K562 (cell line): ENCODE measurements at regions not wholly inside any gene's neighbourhood (a gene's known extent, or its start where the extent isn't known, plus 50 kb on each side); places are given as distances from the start of the nearest gene placed in this dataset.

Experiments
- ATAC-seq: fragments of 200-7000 bp; cut with Tn5 transposase; 3 replicates; pipeline ENCODE4 v1.9.1; 2020; ENCODE audit warnings: moderate library complexity
- BruUV-seq: library from RNA; stranded (reverse); fragments of 400-500 nt; replicated peaks from 2 replicates; lab custom pipeline; 2021; lab: Mats Ljungman, UMichigan
- CTCF ChIA-PET: fragments of 300-600 bp; formaldehyde crosslinking; extraction: SDS; loops from one replicate; lab custom pipeline; 2021; ENCODE audit warnings: low intra/inter-chr PET ratio; lab: Yijun Ruan, JAX
- POLR2A ChIA-PET: fragments of 300-600, 350-650 bp; sonication (Branson Sonifier 250); formaldehyde crosslinking; extraction: SDS; loops from one replicate; lab custom pipeline; 2021; ENCODE audit warnings: antibody characterized with exemption, inconsistent platforms; lab: Yijun Ruan, JAX
- DNase-seq, 4 experiments: peaks; one replicate each; pipeline versions ENCODE4 v3.0.0 to v3.0.0-alpha.2; 2011 to 2018; ENCODE audit warnings: low spot score in 3 of 4, mixed read lengths in 3 of 4; ENCODE audit errors: extremely low read depth in 1 of 4
- FAIRE-seq: peaks from 2 replicates; lab custom pipeline; 2011; peaks lifted over from hg19 to GRCh38; lab: Jason Lieb, UNC
- H2AFZ ChIP-seq: 2 replicates; pipeline ENCODE4 v1.6.0; 2011; ENCODE audit warnings: low read depth, low read length, control low read depth, inconsistent platforms
- H3K27ac ChIP-seq: fragments of 200-600 bp; 3 replicates; pipeline ENCODE4 v1.8.0; 2011; ENCODE audit warnings: low read depth, mild to moderate bottlenecking, control low read depth, inconsistent platforms, low read length, moderate library complexity, mixed read lengths; ENCODE audit errors: extremely low read depth
- H3K27me3 ChIP-seq, 2 experiments: fragments of 300-600 bp in 1 of 2; 2 replicates in 1 of 2; 3 replicates in 1 of 2; pipeline versions ENCODE4 v1.6.0 to v1.8.0; 2011; ENCODE audit warnings: inconsistent platforms in 2 of 2, low read length in 2 of 2, mild to moderate bottlenecking in 1 of 2, mixed read lengths in 1 of 2, moderate library complexity in 1 of 2; ENCODE audit not compliant: control insufficient read depth in 2 of 2, insufficient read depth in 2 of 2
- H3K36me3 ChIP-seq: fragments of 300-600 bp; 3 replicates; pipeline ENCODE4 v1.8.0; 2011; ENCODE audit warnings: mild to moderate bottlenecking, low read length, inconsistent platforms; ENCODE audit not compliant: control insufficient read depth, insufficient read depth
- H3K4me1 ChIP-seq, 2 experiments: fragments of 200-600 bp in 1 of 2; replicated peaks in 1 of 2; 2 replicates in 1 of 2; 3 replicates in 1 of 2; pipeline versions ENCODE4 v1.5.1 to v1.8.0; 2011; ENCODE audit warnings: inconsistent platforms in 2 of 2, low read length in 2 of 2, mild to moderate bottlenecking in 1 of 2, mixed read lengths in 1 of 2, moderate library complexity in 1 of 2; ENCODE audit not compliant: control insufficient read depth in 2 of 2, insufficient read depth in 2 of 2
- H3K4me2 ChIP-seq: 2 replicates; pipeline ENCODE4 v1.6.1; 2011; ENCODE audit warnings: low read length, control low read depth, inconsistent platforms, mixed read lengths; ENCODE audit not compliant: insufficient read depth
- H3K4me3 ChIP-seq: fragments of 200-600 bp; sonication (generic), shearing (Covaris generic); 2 replicates; pipeline ENCODE4 v1.5.1; 2016; ENCODE audit warnings: control low read depth, inconsistent platforms
- H3K79me2 ChIP-seq: fragments of 200-600 bp; 3 replicates; pipeline ENCODE4 v1.8.0; 2011; ENCODE audit warnings: low read length, inconsistent platforms; ENCODE audit not compliant: control insufficient read depth, insufficient read depth
- H3K9ac ChIP-seq, 2 experiments: 2 replicates each; pipeline versions ENCODE4 v1.6.0 to v1.6.1; 2011; ENCODE audit warnings: low read depth in 2 of 2, low read length in 2 of 2, control low read depth in 1 of 2, inconsistent platforms in 1 of 2, mild to moderate bottlenecking in 1 of 2, mixed read lengths in 1 of 2; ENCODE audit not compliant: insufficient read depth in 1 of 2
- H3K9me1 ChIP-seq: one replicate; pipeline ENCODE4 v1.6.0; 2011; ENCODE audit warnings: inconsistent platforms, mild to moderate bottlenecking, low read length, moderate library complexity; ENCODE audit not compliant: control insufficient read depth, insufficient read depth
- H3K9me3 ChIP-seq: replicated peaks from 2 replicates; pipeline ENCODE4 v1.5.1; 2011; ENCODE audit warnings: low read depth, low read length, inconsistent platforms; ENCODE audit not compliant: control insufficient read depth, insufficient read depth
- H4K20me1 ChIP-seq: replicated peaks from 2 replicates; pipeline ENCODE4 v1.6.1; 2011; ENCODE audit warnings: low read length, inconsistent platforms, mixed read lengths; ENCODE audit not compliant: control insufficient read depth, insufficient read depth
- DMBX1 ChIP-seq: fragments of 250-450 bp; sonication (Bioruptor Pico); IDR thresholded peaks from 2 replicates; pipeline ENCODE4 v1.8.0; 2022; ENCODE audit warnings: inconsistent platforms, mild to moderate bottlenecking, moderate library complexity, borderline replicate concordance
- E2F4 ChIP-seq: sonication (generic); formaldehyde crosslinking; IDR thresholded peaks from 2 replicates; pipeline ENCODE4 v1.8.0; 2022; ENCODE audit warnings: mild to moderate bottlenecking, low read depth, missing genetic modification reagents
- HINFP ChIP-seq: fragments of 450-650 bp; conservative IDR thresholded peaks from 2 replicates; pipeline ENCODE4 v1.6.1; 2016; ENCODE audit warnings: missing genetic modification characterization, low read depth, mild to moderate bottlenecking, control low read depth, missing compliant biosample characterization
- TBL1XR1 ChIP-seq, 2 experiments: IDR thresholded peaks; 2 replicates each; pipeline ENCODE4 v1.6.1; 2012; ENCODE audit warnings: improper control_type of control experiment in 2 of 2, low read length in 2 of 2, mild to moderate bottlenecking in 1 of 2
- YBX1 ChIP-seq: fragments of 450-650 bp; IDR thresholded peaks from 2 replicates; pipeline ENCODE4 v1.7.1; 2016; ENCODE audit warnings: mild to moderate bottlenecking
- ZNF253 ChIP-seq: fragments of 250-450 bp; sonication (Bioruptor Pico); conservative IDR thresholded peaks from 2 replicates; pipeline ENCODE4 v1.6.1; 2021; ENCODE audit warnings: mild to moderate bottlenecking
- ZNF316 ChIP-seq: fragments of 450-650 bp; IDR thresholded peaks from 2 replicates; pipeline ENCODE4 v1.6.1; 2016
- WGBS: fragments of 100-300 bp; shearing (Covaris generic); methylation state at CpG from one replicate; pipeline ENCODE4 v1.1.6; 2016; ENCODE audit warnings: low coverage, mixed read lengths; ENCODE audit not compliant: insufficient coverage; ENCODE audit errors: missing lambda C conversion rate; 5-methylcytosine and 5-hydroxymethylcytosine counted together
- in situ Hi-C: fragments of 300-500 bp; cut with MboI; formaldehyde crosslinking; loops from 4 replicates; pipeline ENCODE4 v1.15.0; 2018; ENCODE audit warnings: inconsistent platforms, mixed read lengths
- intact Hi-C: fragments of 100-400 bp; cut with micrococcal nuclease; formaldehyde crosslinking; loops from 2 replicates; pipeline ENCODE4 v1.14.2; 2022

DNA sequence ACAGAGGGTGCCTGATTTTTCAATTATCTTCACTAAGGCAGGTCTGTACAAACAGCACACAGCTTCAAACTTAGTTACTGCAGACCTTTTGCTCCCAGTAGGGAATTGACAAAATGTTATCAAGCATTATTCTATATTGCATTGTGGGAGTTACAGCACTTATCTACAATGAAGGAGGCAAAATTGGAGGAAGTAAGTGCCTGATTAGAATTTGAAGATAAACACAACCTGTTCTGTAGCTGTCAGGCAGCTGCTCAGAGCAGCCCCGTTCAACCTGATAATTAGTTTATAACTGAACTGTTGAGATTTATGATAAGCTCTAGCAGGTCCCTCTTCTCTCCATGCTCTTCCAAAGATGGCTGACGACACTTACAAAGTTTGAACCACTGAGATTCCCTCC lies 364.4 kb upstream of the CYRIA start:
- H3K27ac ChIP-seq = no peak overlapping the region
- H2AFZ ChIP-seq = no peak overlapping the region
- no peaks in the 10 kb centered on the region for H3K9me3 ChIP-seq
- in situ Hi-C loops (no loop called here), intact Hi-C loops (no loop called here)
- no peak overlapping the region for H3K4me2 ChIP-seq
- no peaks in the 10 kb centered on the region for H3K27me3 ChIP-seq
- H3K4me1 ChIP-seq = no peaks in the 10 kb centered on the region
- 0% methylated on average over 2 of the region's 2 CpGs for WGBS
- H3K4me3 ChIP-seq = no peak overlapping the region
- TF ChIP-seq ZNF316 = no peak
- no peak for TF ChIP-seq TBL1XR1 (IDR thresholded peaks at IDR 0.05; ENCODE audit: low read length in 2 of 2)
- TF ChIP-seq HINFP (tag) = no peak
- no peak for TF ChIP-seq DMBX1 (CRISPR knock-in tag)
- no peak for TF ChIP-seq YBX1
- TF ChIP-seq ZNF253 = no peak
- no peak for TF ChIP-seq E2F4 (CRISPR knock-in tag)
- TF ChIP-seq, all 486 proteins: peak for 0
- FAIRE-seq (no peak), ATAC-seq (no peak), DNase-seq (no peak)
- Histone ChIP-seq H4K20me1 (no peaks in the 10 kb centered on the region), H3K79me2 (no peaks in the 10 kb centered on the region), H3K36me3 (no peaks in the 10 kb centered on the region), H3K9me1 (no peaks in the 10 kb centered on the region), H3K9ac (no peak overlapping the region)
- CTCF ChIA-PET = no interaction called here
- POLR2A ChIA-PET = no interaction called here
- no TSS peak for BruUV-seq
